GM12878 (cell line): ENCODE measurements at regions not wholly inside any gene's neighbourhood (a gene's known extent, or its start where the extent isn't known, plus 50 kb on each side); places are given as distances from the start of the nearest gene placed in this dataset.

Source experiments
- ATAC-seq: fragments of 200-7000 bp; cut with Tn5 transposase; 3 replicates; pipeline ENCODE4 v1.9.1; 2020; ENCODE audit warnings: mild to moderate bottlenecking, moderate library complexity
- BruUV-seq: library from RNA; stranded (reverse); fragments of 400-500 nt; replicated peaks from 2 replicates; lab custom pipeline; 2021; lab: Mats Ljungman, UMichigan
- CTCF ChIA-PET: fragments of 300-600 bp; sonication (Branson Sonifier 250); formaldehyde crosslinking; extraction: SDS; loops from one replicate; lab custom pipeline; 2021; ENCODE audit warnings: inconsistent platforms; lab: Yijun Ruan, JAX
- POLR2A ChIA-PET: fragments of 350-600 bp; formaldehyde crosslinking; extraction: SDS; loops from one replicate; lab custom pipeline; 2021; ENCODE audit warnings: inconsistent platforms; lab: Charles Lee
- RAD21 ChIA-PET: fragments of 300-600 bp; sonication (Branson Sonifier 250); formaldehyde crosslinking; loops from one replicate; lab custom pipeline; 2023; ENCODE audit warnings: antibody characterized with exemption; ENCODE audit not compliant: unreplicated experiment; lab: Charles Lee
- SMC1A ChIA-PET: fragments of 300-600 bp; sonication (Branson Sonifier 250); formaldehyde crosslinking; loops from one replicate; lab custom pipeline; 2023; ENCODE audit not compliant: unreplicated experiment, uncharacterized antibody; lab: Charles Lee
- DNase-seq: peaks from one replicate; pipeline ENCODE4 v3.0.0-alpha.2; 2011; ENCODE audit warnings: low read depth, low spot score
- FAIRE-seq: peaks from 3 replicates; lab custom pipeline; 2011; peaks lifted over from hg19 to GRCh38; lab: Jason Lieb, UNC
- H2AFZ ChIP-seq: 2 replicates; pipeline ENCODE4 v1.6.0; 2011; ENCODE audit warnings: low read depth, low read length, control low read depth; ENCODE audit not compliant: control insufficient read depth
- H3K27ac ChIP-seq: 2 replicates; pipeline ENCODE4 v1.5.1; 2011; ENCODE audit warnings: control low read depth; ENCODE audit not compliant: control insufficient read depth, insufficient read depth
- H3K27me3 ChIP-seq, 2 experiments: replicated peaks in 1 of 2; 2 replicates each; pipeline versions ENCODE4 v1.6.0 to v1.6.1; 2011; ENCODE audit warnings: low read length in 1 of 2; ENCODE audit not compliant: control insufficient read depth in 2 of 2, insufficient read depth in 2 of 2
- H3K36me3 ChIP-seq, 2 experiments: 2 replicates each; pipeline ENCODE4 v1.5.1; 2011; ENCODE audit warnings: low read length in 1 of 2; ENCODE audit not compliant: control insufficient read depth in 2 of 2, insufficient read depth in 2 of 2
- H3K4me1 ChIP-seq: 2 replicates; pipeline ENCODE4 v1.6.1; 2011; ENCODE audit warnings: mild to moderate bottlenecking, low read length, moderate library complexity, mixed read lengths; ENCODE audit not compliant: control insufficient read depth, insufficient read depth
- H3K4me2 ChIP-seq: 2 replicates; pipeline ENCODE4 v1.6.0; 2011; ENCODE audit warnings: control low read depth; ENCODE audit not compliant: control insufficient read depth, insufficient read depth
- H3K4me3 ChIP-seq: fragments of 200-600 bp; sonication (generic); 2 replicates; pipeline ENCODE4 v1.5.1; 2016
- H3K79me2 ChIP-seq: 2 replicates; pipeline ENCODE4 v1.6.0; 2011; ENCODE audit warnings: low read length; ENCODE audit not compliant: control insufficient read depth, insufficient read depth
- H3K9ac ChIP-seq: 2 replicates; pipeline ENCODE4 v1.8.0; 2011; ENCODE audit warnings: low read length, control low read depth, mixed read lengths; ENCODE audit not compliant: control insufficient read depth, insufficient read depth
- H3K9me3 ChIP-seq: replicated peaks from 3 replicates; pipeline ENCODE4 v1.5.1; 2011; ENCODE audit warnings: mild to moderate bottlenecking, low read length; ENCODE audit not compliant: control insufficient read depth, insufficient read depth
- H4K20me1 ChIP-seq: 2 replicates; pipeline ENCODE4 v1.6.0; 2011; ENCODE audit not compliant: control insufficient read depth, insufficient read depth
- ATF7 ChIP-seq: fragments of 450-650 bp; IDR thresholded peaks from 2 replicates; pipeline ENCODE4 v1.6.1; 2016; ENCODE audit warnings: low read depth, mild to moderate bottlenecking
- GABPA ChIP-seq: IDR thresholded peaks from 2 replicates; pipeline ENCODE4 v1.6.1; 2014; ENCODE audit warnings: antibody characterized with exemption, low read depth, mild to moderate bottlenecking, inconsistent platforms
- LARP7 ChIP-seq: fragments of 450-650 bp; IDR thresholded peaks from 2 replicates; pipeline ENCODE4 v1.6.1; 2017; ENCODE audit warnings: mild to moderate bottlenecking
- MYC ChIP-seq: IDR thresholded peaks from 2 replicates; pipeline ENCODE4 v1.6.1; 2011; ENCODE audit warnings: mild to moderate bottlenecking, low read length, moderate library complexity, inconsistent platforms; ENCODE audit not compliant: insufficient read depth, insufficient replicate concordance, insufficient read length, severe bottlenecking
- RB1 ChIP-seq: fragments of 450-650 bp; formaldehyde crosslinking; IDR thresholded peaks from 2 replicates; pipeline ENCODE4 v1.6.1; 2017; ENCODE audit warnings: mild to moderate bottlenecking, borderline replicate concordance
- TAF1 ChIP-seq: IDR thresholded peaks from 2 replicates; pipeline ENCODE4 v1.6.1; 2011; ENCODE audit warnings: mild to moderate bottlenecking, low read depth, low read length, borderline replicate concordance
- YBX1 ChIP-seq: fragments of 450-650 bp; IDR thresholded peaks from 2 replicates; pipeline ENCODE4 v1.6.1; 2016; ENCODE audit warnings: antibody characterized with exemption
- whole genome bisulfite sequencing: methylation state at CpG from one replicate; pipeline ENCODE4 v1.1.6; 2016; ENCODE audit warnings: low lambda C conversion rate; ENCODE audit not compliant: insufficient replicate concordance, insufficient coverage; ENCODE audit errors: missing lambda C conversion rate; 5-methylcytosine and 5-hydroxymethylcytosine counted together
- in situ Hi-C: fragments of 300-500 bp; cut with MboI; formaldehyde crosslinking; loops from 9 replicates; pipeline ENCODE4 v1.14.3; 2018; ENCODE audit warnings: mixed read lengths
- intact Hi-C: fragments of 100-400 bp; cut with micrococcal nuclease; formaldehyde crosslinking; loops from one replicate; pipeline ENCODE4 v1.14.2; 2022; ENCODE audit not compliant: unreplicated experiment
- TF ChIP-seq, protein P1 (sequence below): IDR thresholded peaks from 2 replicates; pipeline ENCODE4 v1.6.1; 2012; ENCODE audit warnings: low read length, inconsistent platforms
- TF ChIP-seq, protein P2 (sequence below): fragments of 450-650 bp; IDR thresholded peaks from 2 replicates; pipeline ENCODE4 v1.6.1; 2017; ENCODE audit warnings: antibody characterized with exemption, mild to moderate bottlenecking, moderate library complexity
- TF ChIP-seq, protein P3 (sequence below): IDR thresholded peaks from 2 replicates; pipeline ENCODE4 v1.6.1; 2011; ENCODE audit warnings: low read depth, low read length, improper control_type of control experiment, borderline replicate concordance

DNA sequence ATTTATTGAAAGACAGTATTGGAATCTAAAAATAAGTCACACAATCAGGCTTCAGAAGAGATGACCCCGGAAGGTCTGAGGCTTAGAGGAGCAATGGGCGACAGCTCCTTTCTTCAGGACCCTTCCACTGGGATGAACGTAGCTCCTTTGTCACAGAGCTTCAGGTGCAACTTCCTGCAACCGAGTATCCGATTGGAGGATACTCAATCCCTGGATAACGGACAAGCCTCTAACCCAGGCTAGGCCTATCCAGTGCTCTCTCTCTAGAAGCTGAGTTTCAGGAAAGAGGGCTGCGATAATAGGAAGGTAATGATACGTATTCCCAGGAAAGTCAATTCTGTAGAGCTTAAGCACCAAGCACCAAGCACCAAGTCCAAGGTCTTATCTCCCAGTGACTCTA, 349.4 kb upstream of the NPSR1 start:
- ATAC-seq: no peak
- intact Hi-C loops (no loop called here), in situ Hi-C loops (no loop called here)
- Histone ChIP-seq H2AFZ (no peak overlapping the region), H3K36me3 (no peaks in the 10 kb centered on the region), H3K4me2 (no peak overlapping the region), H4K20me1 (no peaks in the 10 kb centered on the region), H3K79me2 (no peaks in the 10 kb centered on the region), H3K4me1 (no peaks in the 10 kb centered on the region), H3K27me3 (no peaks in the 10 kb centered on the region), H3K9ac (no peak overlapping the region), H3K4me3 (no peak overlapping the region), H3K9me3 (no peaks in the 10 kb centered on the region), H3K27ac (no peak overlapping the region)
- FAIRE-seq: no peak
- DNase-seq: no peak
- WGBS: 32% methylated on average over 8 of the region's 8 CpGs
- SMC1A ChIA-PET: no interaction called here
- CTCF ChIA-PET: no interaction called here
- RAD21 ChIA-PET: no interaction called here
- no TSS peak for BruUV-seq
- TF ChIP-seq RB1 (no peak), TAF1 (no peak), MYC (no peak), LARP7 (no peak), YBX1 (no peak), GABPA (no peak), ATF7 (no peak)
- TF ChIP-seq, protein P1, sequence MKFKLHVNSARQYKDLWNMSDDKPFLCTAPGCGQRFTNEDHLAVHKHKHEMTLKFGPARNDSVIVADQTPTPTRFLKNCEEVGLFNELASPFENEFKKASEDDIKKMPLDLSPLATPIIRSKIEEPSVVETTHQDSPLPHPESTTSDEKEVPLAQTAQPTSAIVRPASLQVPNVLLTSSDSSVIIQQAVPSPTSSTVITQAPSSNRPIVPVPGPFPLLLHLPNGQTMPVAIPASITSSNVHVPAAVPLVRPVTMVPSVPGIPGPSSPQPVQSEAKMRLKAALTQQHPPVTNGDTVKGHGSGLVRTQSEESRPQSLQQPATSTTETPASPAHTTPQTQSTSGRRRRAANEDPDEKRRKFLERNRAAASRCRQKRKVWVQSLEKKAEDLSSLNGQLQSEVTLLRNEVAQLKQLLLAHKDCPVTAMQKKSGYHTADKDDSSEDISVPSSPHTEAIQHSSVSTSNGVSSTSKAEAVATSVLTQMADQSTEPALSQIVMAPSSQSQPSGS: no peak
- TF ChIP-seq, protein P2, sequence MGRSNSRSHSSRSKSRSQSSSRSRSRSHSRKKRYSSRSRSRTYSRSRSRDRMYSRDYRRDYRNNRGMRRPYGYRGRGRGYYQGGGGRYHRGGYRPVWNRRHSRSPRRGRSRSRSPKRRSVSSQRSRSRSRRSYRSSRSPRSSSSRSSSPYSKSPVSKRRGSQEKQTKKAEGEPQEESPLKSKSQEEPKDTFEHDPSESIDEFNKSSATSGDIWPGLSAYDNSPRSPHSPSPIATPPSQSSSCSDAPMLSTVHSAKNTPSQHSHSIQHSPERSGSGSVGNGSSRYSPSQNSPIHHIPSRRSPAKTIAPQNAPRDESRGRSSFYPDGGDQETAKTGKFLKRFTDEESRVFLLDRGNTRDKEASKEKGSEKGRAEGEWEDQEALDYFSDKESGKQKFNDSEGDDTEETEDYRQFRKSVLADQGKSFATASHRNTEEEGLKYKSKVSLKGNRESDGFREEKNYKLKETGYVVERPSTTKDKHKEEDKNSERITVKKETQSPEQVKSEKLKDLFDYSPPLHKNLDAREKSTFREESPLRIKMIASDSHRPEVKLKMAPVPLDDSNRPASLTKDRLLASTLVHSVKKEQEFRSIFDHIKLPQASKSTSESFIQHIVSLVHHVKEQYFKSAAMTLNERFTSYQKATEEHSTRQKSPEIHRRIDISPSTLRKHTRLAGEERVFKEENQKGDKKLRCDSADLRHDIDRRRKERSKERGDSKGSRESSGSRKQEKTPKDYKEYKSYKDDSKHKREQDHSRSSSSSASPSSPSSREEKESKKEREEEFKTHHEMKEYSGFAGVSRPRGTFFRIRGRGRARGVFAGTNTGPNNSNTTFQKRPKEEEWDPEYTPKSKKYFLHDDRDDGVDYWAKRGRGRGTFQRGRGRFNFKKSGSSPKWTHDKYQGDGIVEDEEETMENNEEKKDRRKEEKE: no peak
- TF ChIP-seq, protein P3, sequence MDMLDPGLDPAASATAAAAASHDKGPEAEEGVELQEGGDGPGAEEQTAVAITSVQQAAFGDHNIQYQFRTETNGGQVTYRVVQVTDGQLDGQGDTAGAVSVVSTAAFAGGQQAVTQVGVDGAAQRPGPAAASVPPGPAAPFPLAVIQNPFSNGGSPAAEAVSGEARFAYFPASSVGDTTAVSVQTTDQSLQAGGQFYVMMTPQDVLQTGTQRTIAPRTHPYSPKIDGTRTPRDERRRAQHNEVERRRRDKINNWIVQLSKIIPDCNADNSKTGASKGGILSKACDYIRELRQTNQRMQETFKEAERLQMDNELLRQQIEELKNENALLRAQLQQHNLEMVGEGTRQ: no peak
- POLR2A ChIA-PET: no interaction called here
